GM21367 (cell line): ENCODE measurements at regions not wholly inside any gene's neighbourhood (a gene's known extent, or its start where the extent isn't known, plus 50 kb on each side); places are given as distances from the start of the nearest gene placed in this dataset.

Experiments
- ATAC-seq: cut with Tn5 transposase; IDR thresholded peaks from one replicate; pipeline ENCODE4 v1.9.1; 2021; ENCODE audit not compliant: unreplicated experiment

GRCh38 chr10:33126742-33127141, 168.7 kb upstream of the ITGB1 start:
- no peak for ATAC-seq

DNA sequence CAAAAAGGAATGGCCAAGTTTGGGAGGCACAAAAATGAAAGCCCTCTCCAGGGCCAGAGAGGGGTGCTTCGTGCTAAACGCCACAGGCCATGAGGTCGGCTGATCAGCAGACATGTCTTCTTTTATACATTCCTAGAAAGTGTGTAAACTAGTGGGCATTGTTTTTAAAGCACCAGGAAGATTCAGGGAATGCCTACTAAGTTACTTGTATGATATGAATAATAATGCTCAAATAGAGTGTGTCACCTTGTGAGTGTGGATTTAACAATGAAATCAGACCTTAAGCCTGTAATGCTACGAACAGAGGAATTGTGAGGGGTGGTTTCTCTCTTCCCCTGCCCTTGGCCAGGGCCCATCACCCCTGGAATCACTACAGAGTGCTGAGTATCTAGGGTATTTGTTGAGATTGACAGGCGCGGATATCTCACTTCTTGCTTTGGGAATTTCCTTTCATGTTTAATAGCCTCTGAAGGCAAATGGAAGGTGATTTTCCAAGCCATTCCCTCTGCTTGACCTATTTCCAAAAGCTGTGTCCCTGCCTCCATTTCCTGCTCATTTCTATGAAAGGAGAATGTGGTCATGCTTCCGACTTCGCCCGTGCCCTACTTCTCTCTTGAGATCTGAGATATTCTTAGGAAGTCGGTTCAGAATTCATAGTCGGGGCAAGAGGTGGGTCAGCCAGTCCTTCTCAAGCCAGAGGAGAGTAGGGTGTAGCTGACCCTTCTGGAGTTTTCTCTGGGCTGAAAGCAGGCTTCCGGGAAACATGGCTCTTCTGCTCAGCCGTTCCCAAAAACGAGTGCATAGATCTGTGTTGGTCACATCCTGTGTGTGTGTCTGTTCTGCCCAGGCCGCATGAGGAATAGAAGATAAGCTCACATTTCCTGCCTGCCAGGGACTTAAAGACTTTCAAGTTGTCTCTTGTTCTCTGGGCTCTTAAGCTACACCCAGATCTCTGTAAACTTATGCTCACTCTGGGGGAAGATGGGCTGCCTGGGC, 167.8 kb upstream of the ITGB1 start:
- ATAC-seq: peak; percentile 56

DNA sequence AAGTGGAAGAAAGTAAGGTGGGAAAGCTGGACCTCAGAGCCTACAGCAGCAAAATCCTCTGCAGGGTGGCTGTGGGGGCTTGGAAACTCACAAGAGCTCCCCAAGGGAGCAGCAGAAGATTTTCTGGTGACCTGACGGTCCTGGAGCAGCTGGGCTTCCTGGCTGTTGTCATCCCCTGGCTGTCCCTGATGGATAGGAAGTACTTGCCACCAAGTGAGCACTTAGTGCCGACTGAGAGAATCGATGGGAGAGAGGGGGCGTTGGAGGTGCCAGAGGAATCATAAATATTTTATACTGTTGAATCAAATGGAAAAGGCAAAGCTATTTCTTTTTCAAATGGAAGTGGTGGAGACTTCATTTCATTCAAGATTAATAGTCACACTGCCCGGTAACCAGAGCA, 167.1 kb upstream of the ITGB1 start:
- no peak for ATAC-seq

- no peak for ATAC-seq
Observed at GRCh38 chr10:33123680-33124079, 165.7 kb upstream of the ITGB1 start.

GRCh38 chr10:33122014-33122809, 164.2 kb upstream of the ITGB1 start:
- no peak for ATAC-seq

GRCh38 chr10:33120700-33121099, 162.7 kb upstream of the ITGB1 start:
- peak; percentile 43 for ATAC-seq

DNA sequence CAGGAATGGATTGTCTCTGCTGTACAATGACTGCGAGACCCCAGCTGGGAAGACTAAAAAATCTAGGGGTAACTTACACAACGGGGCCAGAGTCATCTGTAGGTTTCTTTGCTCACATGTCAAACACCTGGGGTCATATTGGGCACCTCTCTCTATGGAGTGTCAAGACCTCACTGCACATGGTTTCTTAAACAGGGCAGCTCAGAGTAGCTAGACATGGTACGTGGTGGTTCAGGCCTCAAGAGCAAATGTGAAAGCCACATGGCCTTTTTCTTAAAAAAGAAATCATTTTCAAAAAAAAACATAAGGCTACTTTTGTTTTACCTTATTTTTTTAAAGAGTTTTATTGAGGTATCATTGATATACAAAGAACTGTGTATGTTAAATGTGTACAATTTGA, 162.2 kb upstream of the ITGB1 start:
- no peak for ATAC-seq

- no peak for ATAC-seq
Observed at GRCh38 chr10:33117816-33118215, 159.8 kb upstream of the ITGB1 start.

DNA sequence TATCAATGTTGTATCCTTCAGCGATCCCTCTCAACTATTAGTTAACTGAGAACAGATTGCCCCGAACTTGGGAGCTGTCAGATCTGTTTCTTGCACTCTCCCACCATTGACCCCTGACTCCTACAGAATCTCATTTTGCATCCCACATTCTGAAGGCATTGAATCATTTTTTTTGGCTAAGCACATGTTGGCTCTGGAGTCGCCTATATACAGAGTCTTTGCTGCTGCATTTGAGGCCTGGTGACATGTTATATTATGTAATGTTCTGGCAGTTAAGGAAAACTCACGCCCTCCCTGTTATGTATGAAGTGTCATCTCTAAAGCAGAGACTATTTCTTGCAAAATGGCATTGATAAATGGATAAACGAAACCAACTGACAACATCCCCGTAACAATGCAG, 159.2 kb upstream of the ITGB1 start:
- ATAC-seq: no peak

GRCh38 chr10:33115738-33116719, 158.0 kb upstream of the ITGB1 start:
- no peak for ATAC-seq

GRCh38 chr10:33114451-33114952, 156.5 kb upstream of the ITGB1 start:
- ATAC-seq: peak; percentile 38

DNA sequence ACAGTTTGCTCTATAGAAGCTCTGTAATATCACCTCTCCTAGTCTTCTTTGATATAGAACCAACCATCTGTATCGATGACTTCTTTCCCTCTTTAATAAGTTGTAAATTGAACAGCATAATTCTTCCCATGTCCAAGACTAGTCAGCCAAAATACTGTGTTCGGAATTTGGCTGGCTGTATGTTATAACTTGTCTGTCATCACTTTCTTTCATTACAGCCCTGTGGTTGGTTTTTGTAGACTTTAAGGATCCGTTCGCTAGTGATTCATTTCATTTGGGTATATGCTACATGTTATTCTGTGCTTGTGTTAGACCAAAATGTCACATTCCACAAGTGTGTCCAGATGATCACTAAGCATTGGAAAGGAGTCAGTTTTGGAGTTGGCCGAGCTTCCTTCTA, 155.4 kb upstream of the ITGB1 start:
- ATAC-seq: no peak

DNA sequence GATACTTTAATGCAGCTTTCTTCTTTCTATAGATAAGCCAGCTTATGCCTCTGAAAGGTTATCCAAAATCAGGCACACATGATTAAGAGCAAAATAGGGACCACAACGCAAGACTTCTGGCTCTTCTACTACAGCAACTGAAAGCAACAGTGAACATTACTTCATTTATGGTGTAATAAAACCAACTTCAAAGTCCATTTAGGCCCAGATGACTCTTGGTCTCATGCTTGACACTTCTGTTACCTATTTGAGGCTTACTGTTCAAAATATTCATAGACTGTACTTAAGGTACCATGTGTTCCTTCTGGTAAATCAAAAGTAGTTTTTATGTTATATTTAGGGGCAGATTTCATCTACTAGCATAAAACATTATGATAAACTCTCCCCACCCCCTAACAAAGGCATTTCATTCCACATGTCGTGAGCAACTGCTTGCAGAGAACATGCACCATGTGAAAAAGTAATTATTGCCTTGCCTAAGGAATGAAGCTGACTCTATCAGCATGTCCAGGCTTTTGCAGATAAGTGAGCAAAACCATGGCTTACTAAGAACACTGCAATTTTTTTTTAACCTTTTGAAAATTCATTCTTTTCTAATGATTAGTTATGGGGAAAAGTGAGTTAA, 154.9 kb upstream of the ITGB1 start:
- ATAC-seq: no peak

GRCh38 chr10:33111488-33112051, 153.5 kb upstream of the ITGB1 start:
- no peak for ATAC-seq

DNA sequence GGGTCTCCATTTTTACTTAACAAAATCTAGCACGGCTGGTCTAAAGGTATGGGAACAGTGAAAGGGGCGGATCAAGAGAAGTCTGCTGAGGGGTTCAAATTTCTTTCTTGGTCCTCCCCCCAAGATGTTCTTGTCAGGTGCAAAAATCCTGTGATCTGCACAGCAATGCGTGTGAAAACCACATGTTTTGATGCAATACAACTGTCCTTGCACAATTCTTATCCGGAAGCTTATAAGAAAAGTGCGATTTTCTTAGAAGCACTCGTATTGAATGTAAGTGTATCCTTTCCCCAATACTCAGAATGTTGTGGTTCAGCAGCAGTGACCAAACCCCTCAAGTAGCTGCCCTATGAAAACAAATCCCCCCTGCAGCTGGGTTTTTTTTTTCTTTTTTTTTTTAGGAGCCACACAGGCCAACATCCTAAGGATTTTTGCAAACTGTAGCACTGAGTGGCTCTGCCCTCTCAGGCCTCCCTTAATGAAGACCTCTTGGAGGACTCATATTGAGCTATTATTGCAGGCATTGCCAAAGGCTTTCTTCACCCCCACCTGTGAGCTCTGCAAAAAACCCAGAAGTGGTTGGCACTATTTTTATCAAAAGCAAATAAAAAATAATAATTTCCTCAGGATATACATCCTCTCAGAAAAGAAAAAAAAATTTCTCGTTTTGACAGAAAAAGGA, 151.9 kb upstream of the ITGB1 start:
- ATAC-seq: no peak

DNA sequence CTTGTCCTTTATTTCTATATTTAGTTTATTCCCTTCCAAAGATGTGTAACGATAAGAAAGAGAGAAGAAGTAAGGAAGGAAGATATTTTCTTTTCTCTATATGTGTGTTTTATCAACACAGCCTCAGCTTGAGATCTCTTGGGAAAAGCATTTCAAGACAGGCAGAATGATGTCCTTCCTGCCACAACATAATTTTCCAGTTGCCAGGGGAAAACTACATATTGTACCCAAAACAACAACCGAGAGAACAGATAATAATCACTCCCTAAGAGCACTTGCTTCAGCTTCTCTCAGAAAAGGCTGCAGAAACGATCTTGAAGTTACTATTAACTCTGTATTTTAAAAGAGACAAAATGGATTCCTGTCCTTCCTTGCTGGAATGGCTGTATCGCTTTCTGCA, 151.4 kb upstream of the ITGB1 start:
- ATAC-seq: no peak

GRCh38 chr10:33107953-33108352, 149.9 kb upstream of the ITGB1 start:
- ATAC-seq: no peak

- ATAC-seq: no peak
Observed at GRCh38 chr10:33106767-33107166, 148.7 kb upstream of the ITGB1 start.

DNA sequence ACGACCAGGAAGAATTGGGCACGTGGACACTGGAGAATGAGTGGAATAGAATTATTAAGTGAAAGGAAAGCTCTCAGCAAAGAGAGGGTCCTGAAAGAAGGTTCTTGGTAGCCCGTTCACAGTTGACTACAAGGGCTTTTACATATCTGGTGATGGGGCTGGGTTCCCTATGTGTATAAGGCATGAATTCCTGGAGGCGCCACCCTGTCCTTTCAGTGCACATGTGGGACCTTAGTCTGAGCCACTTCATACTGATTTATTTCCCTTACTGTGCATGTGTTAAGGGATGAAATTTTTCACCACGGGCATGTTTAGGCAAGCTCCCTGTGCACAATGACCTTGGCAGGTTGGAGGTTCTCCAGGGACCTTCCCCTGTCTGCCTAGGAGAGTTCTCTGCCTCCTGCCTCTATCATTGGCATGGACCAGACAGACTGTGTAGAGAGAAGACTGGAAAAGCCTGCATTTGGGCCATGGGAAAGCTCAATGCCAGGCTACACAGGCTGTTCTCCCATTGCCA, 145.9 kb upstream of the ITGB1 start:
- ATAC-seq: no peak
